ENCODE measurements at regions not wholly inside any gene's neighbourhood (a gene's known extent, or its start where the extent isn't known, plus 50 kb on each side); places are given as distances from the start of the nearest gene placed in this dataset.

- H3K4me3 ChIP-seq (ENCODE audit: low read depth, low read length) = no peak overlapping the region
- H3K9me3 ChIP-seq (ENCODE audit: control insufficient read depth, insufficient read depth, low read length) = no peaks in the 10 kb centered on the region
These were observed 454.8 kb downstream of the TOX3 start for GRCh38 chr16:52092126-52092525.

DNA sequence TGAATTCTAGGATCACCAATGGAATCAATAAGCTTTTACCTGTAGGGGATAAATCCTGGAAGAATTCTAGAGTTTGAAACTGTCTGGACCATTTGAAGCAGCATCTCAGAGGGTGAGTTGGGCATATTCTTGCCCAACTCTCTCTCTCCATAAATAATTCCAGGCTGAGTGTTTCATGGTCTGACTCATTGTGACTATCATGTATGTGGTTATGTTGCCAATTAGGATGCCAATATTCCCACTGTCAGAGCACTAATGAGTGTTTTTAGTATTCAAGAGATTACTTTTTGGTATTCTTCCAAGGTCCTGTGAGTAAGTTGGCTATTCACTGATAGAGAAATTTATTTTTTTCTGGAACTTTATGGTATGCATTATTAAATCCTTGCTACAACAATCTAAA lies 456.9 kb downstream of the TOX3 start:
- Histone ChIP-seq H3K9me3 (ENCODE audit: control insufficient read depth, insufficient read depth, low read length) (no peaks in the 10 kb centered on the region), H3K9ac (ENCODE audit: low read depth, low read length) (no peak overlapping the region), H3K4me1 (ENCODE audit: control insufficient read depth, insufficient read depth, low read length) (no peaks in the 10 kb centered on the region), H3K36me3 (ENCODE audit: control insufficient read depth, insufficient read depth, low read length) (no peaks in the 10 kb centered on the region), H3K27me3 (ENCODE audit: control insufficient read depth, insufficient read depth, low read length) (no peaks in the 10 kb centered on the region), H3K4me3 (ENCODE audit: low read depth, low read length) (no peak overlapping the region)

More at GRCh38 chr16:52092126-52092525, 454.8 kb downstream of the TOX3 start:
- no peaks in the 10 kb centered on the region for H3K27me3 ChIP-seq (ENCODE audit: control insufficient read depth, insufficient read depth, low read length)
- no peak overlapping the region for H3K9ac ChIP-seq (ENCODE audit: low read depth, low read length)
- no peaks in the 10 kb centered on the region for H3K4me1 ChIP-seq (ENCODE audit: control insufficient read depth, insufficient read depth, low read length)
- no peaks in the 10 kb centered on the region for H3K36me3 ChIP-seq (ENCODE audit: control insufficient read depth, insufficient read depth, low read length)

DNA sequence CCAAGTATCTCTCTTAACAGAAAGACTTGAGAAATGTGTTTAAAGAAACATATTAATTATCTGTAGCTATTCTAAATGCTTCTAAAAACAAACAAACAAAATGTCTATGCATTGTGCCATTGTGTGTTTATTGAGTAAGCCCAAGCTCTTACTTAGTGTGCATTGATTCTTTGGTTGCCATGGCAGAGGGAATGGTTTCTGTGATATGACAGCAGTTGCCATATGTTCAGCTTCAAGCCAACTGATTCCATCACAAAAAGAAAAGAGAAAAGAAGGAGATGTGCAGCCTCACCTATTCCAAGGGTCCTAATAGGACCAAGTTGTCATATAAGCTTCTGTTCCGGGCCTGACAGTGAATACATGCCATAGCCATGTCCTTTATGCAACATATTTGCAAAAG lies 457.5 kb downstream of the TOX3 start:
- Histone ChIP-seq H3K9me3 (ENCODE audit: control insufficient read depth, insufficient read depth, low read length) (no peaks in the 10 kb centered on the region), H3K4me3 (ENCODE audit: low read depth, low read length) (no peak overlapping the region), H3K4me1 (ENCODE audit: control insufficient read depth, insufficient read depth, low read length) (no peaks in the 10 kb centered on the region), H3K27me3 (ENCODE audit: control insufficient read depth, insufficient read depth, low read length) (no peaks in the 10 kb centered on the region), H3K9ac (ENCODE audit: low read depth, low read length) (no peak overlapping the region), H3K36me3 (ENCODE audit: control insufficient read depth, insufficient read depth, low read length) (no peaks in the 10 kb centered on the region)

GRCh38 chr16:52086901-52087300 lies 460.0 kb downstream of the TOX3 start:
- H3K9me3 ChIP-seq (ENCODE audit: control insufficient read depth, insufficient read depth, low read length) = no peaks in the 10 kb centered on the region
- no peaks in the 10 kb centered on the region for H3K4me1 ChIP-seq (ENCODE audit: control insufficient read depth, insufficient read depth, low read length)
- no peak overlapping the region for H3K9ac ChIP-seq (ENCODE audit: low read depth, low read length)
- no peaks in the 10 kb centered on the region for H3K27me3 ChIP-seq (ENCODE audit: control insufficient read depth, insufficient read depth, low read length)
- no peak overlapping the region for H3K4me3 ChIP-seq (ENCODE audit: low read depth, low read length)
- no peaks in the 10 kb centered on the region for H3K36me3 ChIP-seq (ENCODE audit: control insufficient read depth, insufficient read depth, low read length)

GRCh38 chr16:52078716-52079655 lies 468.0 kb downstream of the TOX3 start:
- Histone ChIP-seq H3K36me3 (ENCODE audit: control insufficient read depth, insufficient read depth, low read length) (no peaks in the 10 kb centered on the region), H3K4me3 (ENCODE audit: low read depth, low read length) (no peak overlapping the region), H3K4me1 (ENCODE audit: control insufficient read depth, insufficient read depth, low read length) (no peaks in the 10 kb centered on the region), H3K9ac (ENCODE audit: low read depth, low read length) (no peak overlapping the region), H3K27me3 (ENCODE audit: control insufficient read depth, insufficient read depth, low read length) (no peaks in the 10 kb centered on the region), H3K9me3 (ENCODE audit: control insufficient read depth, insufficient read depth, low read length) (no peaks in the 10 kb centered on the region)

DNA sequence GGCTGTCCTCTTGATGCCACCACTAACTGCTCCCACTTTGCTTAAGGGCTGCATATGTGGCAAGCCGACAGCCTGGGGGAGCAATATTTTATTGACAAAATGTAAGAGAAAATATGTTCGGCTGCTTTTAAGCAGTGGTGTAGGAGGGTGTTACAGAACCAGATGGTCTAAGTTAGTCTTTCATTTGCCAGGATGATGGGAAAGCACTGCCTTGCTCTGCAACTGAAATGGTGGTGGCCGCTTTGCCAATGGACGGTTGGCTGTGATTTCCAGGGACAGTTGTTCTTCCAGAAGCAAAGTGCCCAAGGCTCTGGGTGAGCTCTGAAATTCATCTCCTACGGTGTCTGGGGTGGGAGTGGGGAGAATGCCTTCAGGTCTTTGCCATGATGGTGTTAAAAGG lies 469.3 kb downstream of the TOX3 start:
- no peaks in the 10 kb centered on the region for H3K9me3 ChIP-seq (ENCODE audit: control insufficient read depth, insufficient read depth, low read length)
- H3K4me3 ChIP-seq (ENCODE audit: low read depth, low read length) = no peak overlapping the region
- no peaks in the 10 kb centered on the region for H3K27me3 ChIP-seq (ENCODE audit: control insufficient read depth, insufficient read depth, low read length)
- no peak overlapping the region for H3K9ac ChIP-seq (ENCODE audit: low read depth, low read length)
- no peaks in the 10 kb centered on the region for H3K36me3 ChIP-seq (ENCODE audit: control insufficient read depth, insufficient read depth, low read length)
- no peaks in the 10 kb centered on the region for H3K4me1 ChIP-seq (ENCODE audit: control insufficient read depth, insufficient read depth, low read length)

DNA sequence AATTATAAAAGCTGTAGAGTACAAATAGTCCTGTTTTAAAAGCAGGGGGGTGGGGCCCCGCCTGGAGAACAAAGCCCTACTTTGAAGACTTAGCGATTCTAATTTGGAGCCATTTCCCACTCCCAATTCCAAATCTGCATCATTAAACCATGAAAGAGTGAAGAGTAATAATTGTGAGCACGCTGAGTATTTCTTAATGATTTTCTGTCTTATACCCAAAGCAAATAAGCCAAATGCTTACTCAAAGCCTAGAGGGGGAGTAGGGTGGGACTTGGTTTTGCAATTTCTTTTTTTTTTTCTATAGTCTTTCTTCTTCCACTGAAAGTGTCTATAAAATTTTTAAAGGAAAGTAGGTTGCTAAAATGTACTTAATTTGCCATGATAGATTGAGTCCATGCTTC lies 470.1 kb downstream of the TOX3 start:
- Histone ChIP-seq H3K9me3 (ENCODE audit: control insufficient read depth, insufficient read depth, low read length) (no peaks in the 10 kb centered on the region), H3K9ac (ENCODE audit: low read depth, low read length) (no peak overlapping the region), H3K4me3 (ENCODE audit: low read depth, low read length) (no peak overlapping the region), H3K4me1 (ENCODE audit: control insufficient read depth, insufficient read depth, low read length) (no peaks in the 10 kb centered on the region), H3K36me3 (ENCODE audit: control insufficient read depth, insufficient read depth, low read length) (no peaks in the 10 kb centered on the region), H3K27me3 (ENCODE audit: control insufficient read depth, insufficient read depth, low read length) (no peaks in the 10 kb centered on the region)

DNA sequence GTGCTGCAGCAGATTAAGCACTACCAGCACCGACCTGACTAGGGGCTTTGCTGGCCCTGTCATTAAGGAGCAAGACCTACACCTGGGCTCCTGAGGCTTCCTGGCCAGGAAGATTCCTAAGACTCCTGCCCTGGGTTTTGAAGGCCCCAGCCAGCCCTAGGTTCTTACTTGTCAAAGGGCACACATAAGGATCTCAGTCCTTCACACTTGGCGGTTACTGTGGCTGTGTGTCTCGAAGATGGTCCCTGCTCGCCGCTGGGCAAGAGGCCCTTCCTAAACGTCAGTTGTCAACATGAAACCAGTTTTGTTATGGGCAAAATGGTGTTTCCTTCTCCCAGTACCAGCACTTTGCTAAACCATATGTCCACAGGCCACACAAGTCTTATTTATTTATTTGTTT lies 470.6 kb downstream of the TOX3 start:
- Histone ChIP-seq H3K9me3 (ENCODE audit: control insufficient read depth, insufficient read depth, low read length) (no peaks in the 10 kb centered on the region), H3K27me3 (ENCODE audit: control insufficient read depth, insufficient read depth, low read length) (no peaks in the 10 kb centered on the region), H3K36me3 (ENCODE audit: control insufficient read depth, insufficient read depth, low read length) (no peaks in the 10 kb centered on the region), H3K4me3 (ENCODE audit: low read depth, low read length) (no peak overlapping the region), H3K9ac (ENCODE audit: low read depth, low read length) (no peak overlapping the region), H3K4me1 (ENCODE audit: control insufficient read depth, insufficient read depth, low read length) (no peaks in the 10 kb centered on the region)

GRCh38 chr16:52074133-52074532 lies 472.8 kb downstream of the TOX3 start:
- H3K27me3 ChIP-seq (ENCODE audit: control insufficient read depth, insufficient read depth, low read length) = no peaks in the 10 kb centered on the region
- H3K9ac ChIP-seq (ENCODE audit: low read depth, low read length) = no peak overlapping the region
- no peaks in the 10 kb centered on the region for H3K9me3 ChIP-seq (ENCODE audit: control insufficient read depth, insufficient read depth, low read length)
- no peak overlapping the region for H3K4me3 ChIP-seq (ENCODE audit: low read depth, low read length)
- no peaks in the 10 kb centered on the region for H3K36me3 ChIP-seq (ENCODE audit: control insufficient read depth, insufficient read depth, low read length)
- H3K4me1 ChIP-seq (ENCODE audit: control insufficient read depth, insufficient read depth, low read length) = no peaks in the 10 kb centered on the region

GRCh38 chr16:52073024-52073423 lies 473.9 kb downstream of the TOX3 start:
- Histone ChIP-seq H3K27me3 (ENCODE audit: control insufficient read depth, insufficient read depth, low read length) (no peaks in the 10 kb centered on the region), H3K4me1 (ENCODE audit: control insufficient read depth, insufficient read depth, low read length) (no peaks in the 10 kb centered on the region), H3K9me3 (ENCODE audit: control insufficient read depth, insufficient read depth, low read length) (no peaks in the 10 kb centered on the region), H3K4me3 (ENCODE audit: low read depth, low read length) (no peak overlapping the region), H3K36me3 (ENCODE audit: control insufficient read depth, insufficient read depth, low read length) (no peaks in the 10 kb centered on the region), H3K9ac (ENCODE audit: low read depth, low read length) (no peak overlapping the region)

- Histone ChIP-seq H3K27me3 (ENCODE audit: control insufficient read depth, insufficient read depth, low read length) (no peaks in the 10 kb centered on the region), H3K9me3 (ENCODE audit: control insufficient read depth, insufficient read depth, low read length) (no peaks in the 10 kb centered on the region), H3K9ac (ENCODE audit: low read depth, low read length) (no peak overlapping the region), H3K4me3 (ENCODE audit: low read depth, low read length) (no peak overlapping the region), H3K4me1 (ENCODE audit: control insufficient read depth, insufficient read depth, low read length) (no peaks in the 10 kb centered on the region), H3K36me3 (ENCODE audit: control insufficient read depth, insufficient read depth, low read length) (no peaks in the 10 kb centered on the region)
These were observed 475.8 kb downstream of the TOX3 start for GRCh38 chr16:52071101-52071500.

GRCh38 chr16:52070341-52071057 lies 476.4 kb downstream of the TOX3 start:
- H3K36me3 ChIP-seq (ENCODE audit: control insufficient read depth, insufficient read depth, low read length) = no peaks in the 10 kb centered on the region
- H3K4me3 ChIP-seq (ENCODE audit: low read depth, low read length) = no peak overlapping the region
- no peaks in the 10 kb centered on the region for H3K4me1 ChIP-seq (ENCODE audit: control insufficient read depth, insufficient read depth, low read length)
- no peaks in the 10 kb centered on the region for H3K9me3 ChIP-seq (ENCODE audit: control insufficient read depth, insufficient read depth, low read length)
- H3K27me3 ChIP-seq (ENCODE audit: control insufficient read depth, insufficient read depth, low read length) = no peaks in the 10 kb centered on the region
- no peak overlapping the region for H3K9ac ChIP-seq (ENCODE audit: low read depth, low read length)

All from iPS-15b (cell line).